ENCODE measurements at regions not wholly inside any gene's neighbourhood (a gene's known extent, or its start where the extent isn't known, plus 50 kb on each side); places are given as distances from the start of the nearest gene placed in this dataset.

GRCh38 chrX:74180716-74181115 lies 123.3 kb upstream of the ZCCHC13 start:
- Mint-ChIP-seq H3K27me3 (ENCODE audit: low read depth) (no peaks in the 10 kb centered on the region), H3K36me3 (ENCODE audit: insufficient read depth in 1 of 3, low read depth in 3 of 3) (peaks cover 3 to 7% (median 5%) of the 10 kb centered on the region in 3 experiments; a peak in 3 of 7 replicates), H3K27ac (no peak overlapping the region), H3K9me3 (peaks cover 3 to 4% of the 10 kb centered on the region in 2 experiments; a peak in 2 of 5 replicates), H3K4me1 (peaks cover 21 to 25% of the 10 kb centered on the region in 2 experiments), H3K4me3 (no peak overlapping the region)
- Histone ChIP-seq H3K23me2 (ENCODE audit: insufficient read length, low read depth, low read length, poor library complexity, severe bottlenecking) (no peaks in the 10 kb centered on the region), H3K9ac (ENCODE audit: extremely low read depth, insufficient read length, low read length) (no peak overlapping the region), H3K56ac (ENCODE audit: insufficient read length, low read depth, low read length) (no peak overlapping the region), H2BK15ac (ENCODE audit: low read depth, low read length) (no peak overlapping the region), H2AK5ac (ENCODE audit: insufficient read length, low read length) (no peak overlapping the region), H4K20me1 (ENCODE audit: control insufficient read depth, insufficient read depth, insufficient read length) (no peaks in the 10 kb centered on the region), H3K4me2 (ENCODE audit: insufficient read depth, insufficient read length, low read length) (no peak overlapping the region), H3T11ph (ENCODE audit: low read length) (no peak overlapping the region), H3K23ac (ENCODE audit: insufficient read length, low read depth, low read length) (no peak overlapping the region), H2BK5ac (ENCODE audit: insufficient read length, low read length) (no peak overlapping the region), H4K5ac (ENCODE audit: insufficient read length, low read depth, low read length) (no peak overlapping the region), H3K27ac (ENCODE audit: insufficient read length, low read depth, low read length) (no peak overlapping the region), H3K4me1 (ENCODE audit: insufficient read depth, low read length) (no peaks in the 10 kb centered on the region; the same call in 1 of the 2 replicates), H2BK120ac (ENCODE audit: low read depth, low read length, poor library complexity, severe bottlenecking) (no peak overlapping the region), H4K91ac (ENCODE audit: insufficient read length, low read depth, low read length) (no peak overlapping the region), H3K14ac (ENCODE audit: insufficient read depth, low read length) (no peak overlapping the region), H3K4ac (ENCODE audit: low read depth, low read length) (no peak overlapping the region), H3K79me1 (ENCODE audit: insufficient read depth, low read depth, low read length, poor library complexity, severe bottlenecking) (no peaks in the 10 kb centered on the region), H3K79me2 (ENCODE audit: insufficient read depth, low read length) (no peaks in the 10 kb centered on the region), H3K9me3 (ENCODE audit: control insufficient read depth, low read depth, low read length) (no peaks in the 10 kb centered on the region), H4K8ac (replicated peaks; ENCODE audit: insufficient read length, low read depth, low read length) (no peak overlapping the region), H3K18ac (ENCODE audit: insufficient read length, low read depth, low read length) (no peak overlapping the region), H2BK20ac (ENCODE audit: low read depth, low read length, poor library complexity, severe bottlenecking) (no peak overlapping the region), H2AFZ (ENCODE audit: low read length) (no peak overlapping the region), H2BK12ac (ENCODE audit: insufficient read length, low read depth, low read length) (no peak overlapping the region), H3K27me3 (ENCODE audit: insufficient read depth, low read length) (no peaks in the 10 kb centered on the region)
- WGBS (ENCODE audit: extremely low coverage, insufficient read length, low lambda C conversion rate): no CpG with 5 or more reads among the region's 8 CpGs
- DNase-seq: no peak
- TF ChIP-seq, protein P1, sequence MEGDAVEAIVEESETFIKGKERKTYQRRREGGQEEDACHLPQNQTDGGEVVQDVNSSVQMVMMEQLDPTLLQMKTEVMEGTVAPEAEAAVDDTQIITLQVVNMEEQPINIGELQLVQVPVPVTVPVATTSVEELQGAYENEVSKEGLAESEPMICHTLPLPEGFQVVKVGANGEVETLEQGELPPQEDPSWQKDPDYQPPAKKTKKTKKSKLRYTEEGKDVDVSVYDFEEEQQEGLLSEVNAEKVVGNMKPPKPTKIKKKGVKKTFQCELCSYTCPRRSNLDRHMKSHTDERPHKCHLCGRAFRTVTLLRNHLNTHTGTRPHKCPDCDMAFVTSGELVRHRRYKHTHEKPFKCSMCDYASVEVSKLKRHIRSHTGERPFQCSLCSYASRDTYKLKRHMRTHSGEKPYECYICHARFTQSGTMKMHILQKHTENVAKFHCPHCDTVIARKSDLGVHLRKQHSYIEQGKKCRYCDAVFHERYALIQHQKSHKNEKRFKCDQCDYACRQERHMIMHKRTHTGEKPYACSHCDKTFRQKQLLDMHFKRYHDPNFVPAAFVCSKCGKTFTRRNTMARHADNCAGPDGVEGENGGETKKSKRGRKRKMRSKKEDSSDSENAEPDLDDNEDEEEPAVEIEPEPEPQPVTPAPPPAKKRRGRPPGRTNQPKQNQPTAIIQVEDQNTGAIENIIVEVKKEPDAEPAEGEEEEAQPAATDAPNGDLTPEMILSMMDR (conservative IDR thresholded peaks at IDR 0.05): no peak

Data from H9 (cell line).